GM19467 (cell line): ENCODE measurements at regions not wholly inside any gene's neighbourhood (a gene's known extent, or its start where the extent isn't known, plus 50 kb on each side); places are given as distances from the start of the nearest gene placed in this dataset.

Experiments
- ATAC-seq: cut with Tn5 transposase; IDR thresholded peaks from one replicate; pipeline ENCODE4 v1.9.1; 2021; ENCODE audit warnings: mild to moderate bottlenecking, moderate library complexity; ENCODE audit not compliant: unreplicated experiment

GRCh38 chr10:43944381-43945093, 295.9 kb upstream of the ZNF32 start:
- no peak for ATAC-seq

- no peak for ATAC-seq
Observed at GRCh38 chr10:43943818-43944360, 295.2 kb upstream of the ZNF32 start.

GRCh38 chr10:43943119-43943817, 294.6 kb upstream of the ZNF32 start:
- no peak for ATAC-seq

- no peak for ATAC-seq
Observed at GRCh38 chr10:43942096-43942850, 293.6 kb upstream of the ZNF32 start.

- no peak for ATAC-seq
Observed at GRCh38 chr10:43940898-43941837, 292.5 kb upstream of the ZNF32 start.

GRCh38 chr10:43939939-43940820, 291.5 kb upstream of the ZNF32 start:
- ATAC-seq = no peak

GRCh38 chr10:43939389-43939938, 290.8 kb upstream of the ZNF32 start:
- no peak for ATAC-seq

- ATAC-seq = no peak
Observed at GRCh38 chr10:43938810-43939209, 290.1 kb upstream of the ZNF32 start.

DNA sequence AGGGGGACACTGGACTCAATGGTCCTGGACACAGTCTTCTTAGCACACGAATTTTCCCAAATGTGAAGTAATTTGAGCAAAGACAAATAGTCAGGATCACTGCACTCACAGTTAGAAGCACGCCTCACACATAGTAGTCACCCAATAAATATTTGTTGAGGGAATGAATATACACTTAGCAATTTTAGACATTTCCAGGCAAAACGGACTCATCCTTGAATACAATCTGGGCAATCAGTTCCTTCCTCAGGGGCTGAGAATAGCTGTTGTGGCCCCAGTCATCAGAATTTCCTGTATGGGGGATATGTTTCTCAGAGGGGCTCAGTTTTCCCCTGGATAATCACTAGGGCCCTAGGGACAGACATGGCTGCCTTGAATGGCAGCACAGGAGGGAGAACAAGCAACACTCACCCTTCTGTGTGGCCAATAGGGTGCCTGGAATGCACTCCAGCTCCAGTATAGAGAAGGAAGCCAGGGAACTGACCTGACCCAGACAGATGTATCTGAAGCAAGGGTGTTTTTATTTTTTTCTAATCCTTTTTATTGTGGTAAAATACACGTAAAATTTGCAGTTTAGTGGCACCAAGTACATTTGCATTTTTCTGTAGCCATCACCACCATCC, 282.7 kb upstream of the ZNF32 start:
- ATAC-seq = no peak

GRCh38 chr10:43930777-43931176, 282.1 kb upstream of the ZNF32 start:
- no peak for ATAC-seq

DNA sequence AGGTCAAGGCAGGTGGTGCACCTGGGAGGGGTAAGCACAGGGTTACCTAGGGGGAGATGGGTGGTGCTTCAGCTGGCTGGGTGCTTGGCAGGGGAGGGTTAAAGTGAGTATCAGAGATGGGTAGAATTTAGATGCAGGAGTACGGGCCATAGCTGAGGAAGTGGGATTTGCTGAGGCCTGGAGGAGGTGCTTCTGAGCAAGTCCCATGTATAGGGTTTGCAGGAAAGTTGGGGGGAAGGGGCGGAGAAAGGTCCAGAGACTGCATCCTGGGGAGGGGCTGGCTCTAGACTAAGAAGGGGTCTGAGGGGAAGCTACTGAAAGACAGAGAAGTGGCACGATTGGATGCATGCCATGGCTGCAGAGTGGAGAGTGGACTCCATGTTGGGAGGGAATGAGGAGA, 281.6 kb upstream of the ZNF32 start:
- no peak for ATAC-seq

- no peak for ATAC-seq
Observed at GRCh38 chr10:43929122-43929521, 280.4 kb upstream of the ZNF32 start.

- ATAC-seq = no peak
Observed at GRCh38 chr10:43928425-43928968, 279.8 kb upstream of the ZNF32 start.

GRCh38 chr10:43926875-43927406, 278.3 kb upstream of the ZNF32 start:
- no peak for ATAC-seq

GRCh38 chr10:43926371-43926770, 277.7 kb upstream of the ZNF32 start:
- no peak for ATAC-seq

DNA sequence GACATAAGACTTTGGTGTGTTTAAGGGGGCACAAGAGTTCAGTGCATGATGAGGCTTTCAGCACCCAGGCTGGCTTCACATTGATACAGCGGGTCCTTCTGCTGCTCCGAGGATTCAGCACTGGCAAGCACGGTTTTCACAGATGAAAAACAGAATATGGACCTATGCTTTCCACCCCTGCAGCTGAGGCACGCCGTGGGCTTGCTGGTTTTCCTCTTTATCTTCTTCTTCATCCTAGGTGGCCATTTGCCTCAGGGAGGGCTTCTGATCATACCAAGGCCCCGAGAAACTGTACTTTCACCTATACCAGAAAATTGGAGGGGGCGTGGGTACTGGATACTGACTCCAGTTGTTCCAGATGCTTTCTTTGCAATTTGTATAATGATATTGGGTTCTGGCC, 277.1 kb upstream of the ZNF32 start:
- no peak for ATAC-seq

GRCh38 chr10:43923328-43923727, 274.6 kb upstream of the ZNF32 start:
- no peak for ATAC-seq
